OCI-LY1 (cell line): ENCODE measurements at regions not wholly inside any gene's neighbourhood (a gene's known extent, or its start where the extent isn't known, plus 50 kb on each side); places are given as distances from the start of the nearest gene placed in this dataset.

Source experiments
- CTCF ChIP-seq: fragments of 200-600 bp; sonication (generic), shearing (Covaris generic); IDR thresholded peaks from 2 replicates; pipeline ENCODE4 v1.5.1; 2017; ENCODE audit warnings: mild to moderate bottlenecking, antibody characterized with exemption, low read length, moderate library complexity, mixed read lengths
- EZH2 ChIP-seq: fragments of 200-600 bp; sonication (generic), shearing (Covaris generic); IDR thresholded peaks from 2 replicates; pipeline ENCODE4 v1.8.0; 2017; ENCODE audit warnings: borderline replicate concordance, mixed run types, mild to moderate bottlenecking, antibody characterized with exemption, low read length, moderate library complexity, mixed read lengths

GRCh38 chr3:83230376-83230775 is 1468.9 kb upstream of the GBE1 start:
- TF ChIP-seq EZH2 (no peak), CTCF (no peak)
